IPS-20b (cell line): ENCODE measurements at regions not wholly inside any gene's neighbourhood (a gene's known extent, or its start where the extent isn't known, plus 50 kb on each side); places are given as distances from the start of the nearest gene placed in this dataset.

Source experiments
- H3K27ac ChIP-seq: one replicate; pipeline ENCODE4 v1.5.1; 2013; ENCODE audit warnings: low read length
- H3K27me3 ChIP-seq: 2 replicates; pipeline ENCODE4 v1.6.1; 2013; ENCODE audit warnings: mild to moderate bottlenecking, low read length, inconsistent platforms; ENCODE audit not compliant: insufficient read depth
- H3K36me3 ChIP-seq: 2 replicates; pipeline ENCODE4 v1.6.1; 2013; ENCODE audit warnings: low read depth, mild to moderate bottlenecking, inconsistent platforms, low read length, moderate library complexity; ENCODE audit not compliant: insufficient read depth
- H3K4me1 ChIP-seq: 2 replicates; pipeline ENCODE4 v1.6.1; 2013; ENCODE audit warnings: mild to moderate bottlenecking, control low read depth, inconsistent platforms, low read length, moderate library complexity; ENCODE audit not compliant: insufficient read depth
- H3K4me3 ChIP-seq: 2 replicates; pipeline ENCODE4 v1.5.1; 2013; ENCODE audit warnings: mild to moderate bottlenecking, low read length, inconsistent platforms
- H3K9ac ChIP-seq: 2 replicates; pipeline ENCODE4 v1.6.1; 2013; ENCODE audit warnings: low read depth, mild to moderate bottlenecking, inconsistent platforms, low read length, moderate library complexity
- H3K9me3 ChIP-seq: 2 replicates; pipeline ENCODE4 v1.6.1; 2013; ENCODE audit warnings: mild to moderate bottlenecking, low read depth, low read length, inconsistent platforms; ENCODE audit not compliant: insufficient read depth

GRCh38 chr7:57381581-57381980, 68.4 kb upstream of the ZNF716 start:
- Histone ChIP-seq H3K9ac (no peak overlapping the region), H3K36me3 (no peaks in the 10 kb centered on the region), H3K4me1 (no peaks in the 10 kb centered on the region), H3K27ac (no peak overlapping the region), H3K27me3 (no peaks in the 10 kb centered on the region), H3K4me3 (no peak overlapping the region), H3K9me3 (peaks cover 98% of the 10 kb centered on the region)

GRCh38 chr7:57384380-57384779, 65.6 kb upstream of the ZNF716 start:
- Histone ChIP-seq H3K4me3 (no peak overlapping the region), H3K9me3 (peaks cover 97% of the 10 kb centered on the region), H3K27ac (no peak overlapping the region)

GRCh38 chr7:57385668-57386067, 64.3 kb upstream of the ZNF716 start:
- Histone ChIP-seq H3K4me3 (no peak overlapping the region), H3K9me3 (peaks cover 97% of the 10 kb centered on the region), H3K4me1 (no peaks in the 10 kb centered on the region), H3K9ac (no peak overlapping the region), H3K27ac (no peak overlapping the region), H3K27me3 (no peaks in the 10 kb centered on the region), H3K36me3 (no peaks in the 10 kb centered on the region)

More at GRCh38 chr7:57384380-57384779, 65.6 kb upstream of the ZNF716 start:
- H3K27me3 ChIP-seq = no peaks in the 10 kb centered on the region
- no peaks in the 10 kb centered on the region for H3K4me1 ChIP-seq
- no peaks in the 10 kb centered on the region for H3K36me3 ChIP-seq
- no peak overlapping the region for H3K9ac ChIP-seq

- Histone ChIP-seq H3K9ac (no peak overlapping the region), H3K9me3 (peaks cover 90% of the 10 kb centered on the region), H3K36me3 (no peaks in the 10 kb centered on the region), H3K27ac (no peak overlapping the region), H3K4me1 (no peaks in the 10 kb centered on the region), H3K4me3 (no peak overlapping the region), H3K27me3 (no peaks in the 10 kb centered on the region)
These were observed 61.2 kb upstream of the ZNF716 start for GRCh38 chr7:57388761-57389160.

GRCh38 chr7:57398548-57398947, 51.4 kb upstream of the ZNF716 start:
- Histone ChIP-seq H3K9me3 (peaks cover 96% of the 10 kb centered on the region), H3K4me3 (no peak overlapping the region), H3K36me3 (no peaks in the 10 kb centered on the region), H3K4me1 (no peaks in the 10 kb centered on the region), H3K27me3 (no peaks in the 10 kb centered on the region), H3K9ac (no peak overlapping the region), H3K27ac (no peak overlapping the region)

- no peak overlapping the region for H3K27ac ChIP-seq
- H3K9me3 ChIP-seq = peaks cover 96% of the 10 kb centered on the region
- no peak overlapping the region for H3K4me3 ChIP-seq
- H3K27me3 ChIP-seq = no peaks in the 10 kb centered on the region
- H3K4me1 ChIP-seq = no peaks in the 10 kb centered on the region
- H3K36me3 ChIP-seq = no peaks in the 10 kb centered on the region
- H3K9ac ChIP-seq = no peak overlapping the region
These were observed 50.6 kb upstream of the ZNF716 start for GRCh38 chr7:57399251-57399940.

GRCh38 chr7:57399972-57400371, 50.0 kb upstream of the ZNF716 start:
- H3K9me3 ChIP-seq = peaks cover 96% of the 10 kb centered on the region
- no peak overlapping the region for H3K9ac ChIP-seq
- no peak overlapping the region for H3K4me3 ChIP-seq
- H3K36me3 ChIP-seq = no peaks in the 10 kb centered on the region
- no peak overlapping the region for H3K27ac ChIP-seq
- no peaks in the 10 kb centered on the region for H3K27me3 ChIP-seq
- no peaks in the 10 kb centered on the region for H3K4me1 ChIP-seq
